ENCODE measurements at regions not wholly inside any gene's neighbourhood (a gene's known extent, or its start where the extent isn't known, plus 50 kb on each side); places are given as distances from the start of the nearest gene placed in this dataset.
"Not testable (repeated sequence)": the region's sequence is repeated elsewhere in the genome, so short reads cannot be mapped to it uniquely, and the experiment has no call there.

- peak; percentile 1 for DNase-seq (ENCODE audit: low read depth)
These were observed 1146.6 kb downstream of the OTOL1 start for GRCh38 chr3:162643245-162643644.

- DNase-seq (ENCODE audit: low read depth) = no peak
These were observed 1150.7 kb downstream of the OTOL1 start for GRCh38 chr3:162647321-162647720.

GRCh38 chr3:162658003-162658402 lies 1161.4 kb downstream of the OTOL1 start:
- DNase-seq (ENCODE audit: low read depth) = no peak

- no peak for DNase-seq (ENCODE audit: low read depth)
These were observed 1169.2 kb downstream of the OTOL1 start for GRCh38 chr3:162665684-162666391.

GRCh38 chr3:162666835-162667234 lies 1170.2 kb downstream of the OTOL1 start:
- DNase-seq (ENCODE audit: low read depth) = no peak

GRCh38 chr3:162670181-162670580 lies 1173.6 kb downstream of the OTOL1 start:
- DNase-seq (ENCODE audit: low read depth) = no peak

- DNase-seq (ENCODE audit: low read depth) = no peak
These were observed 1180.9 kb downstream of the OTOL1 start for GRCh38 chr3:162677475-162677874.

GRCh38 chr3:162678941-162679340 lies 1182.3 kb downstream of the OTOL1 start:
- no peak for DNase-seq (ENCODE audit: low read depth)

GRCh38 chr3:162684260-162684659 lies 1187.7 kb downstream of the OTOL1 start:
- DNase-seq (ENCODE audit: low read depth) = no peak

GRCh38 chr3:162699291-162699690 lies 1202.7 kb downstream of the OTOL1 start:
- DNase-seq (ENCODE audit: low read depth) = peak; percentile 7

- no peak for DNase-seq (ENCODE audit: low read depth)
These were observed 1204.6 kb downstream of the OTOL1 start for GRCh38 chr3:162701211-162701610.

GRCh38 chr3:162702768-162703385 lies 1206.3 kb downstream of the OTOL1 start:
- no peak for DNase-seq (ENCODE audit: low read depth)

GRCh38 chr3:162704238-162704637 lies 1207.6 kb downstream of the OTOL1 start:
- no peak for DNase-seq (ENCODE audit: low read depth)

GRCh38 chr3:162704799-162705385 lies 1208.3 kb downstream of the OTOL1 start:
- no peak for DNase-seq (ENCODE audit: low read depth)

GRCh38 chr3:162708394-162708793 lies 1211.8 kb downstream of the OTOL1 start:
- not testable (repeated sequence) for DNase-seq (ENCODE audit: low read depth)

- DNase-seq (ENCODE audit: low read depth) = not testable (repeated sequence)
These were observed 1212.5 kb downstream of the OTOL1 start for GRCh38 chr3:162708942-162709706.

- DNase-seq (ENCODE audit: low read depth) = no peak
These were observed 1213.9 kb downstream of the OTOL1 start for GRCh38 chr3:162710332-162711112.

GRCh38 chr3:162717074-162717473 lies 1220.5 kb downstream of the OTOL1 start:
- DNase-seq (ENCODE audit: low read depth) = not testable (repeated sequence)

- DNase-seq (ENCODE audit: low read depth) = no peak
These were observed 1222.1 kb downstream of the OTOL1 start for GRCh38 chr3:162718697-162719096.

GRCh38 chr3:162719684-162720341 lies 1223.2 kb downstream of the OTOL1 start:
- peak; percentile 80 for DNase-seq (ENCODE audit: low read depth)

- no peak for DNase-seq (ENCODE audit: low read depth)
These were observed 1225.1 kb downstream of the OTOL1 start for GRCh38 chr3:162721736-162722135.

Data from fibroblast of gingiva (primary cell).